Endothelial cell of umbilical vein (primary cell): ENCODE measurements at regions not wholly inside any gene's neighbourhood (a gene's known extent, or its start where the extent isn't known, plus 50 kb on each side); places are given as distances from the start of the nearest gene placed in this dataset.
"Not testable (repeated sequence)": the region's sequence is repeated elsewhere in the genome, so short reads cannot be mapped to it uniquely, and the experiment has no call there.

Experiments used
- CTCF ChIP-seq, 2 donors: IDR thresholded peaks; 1 replicate in 1 of 2; 2 replicates in 1 of 2; pipeline ENCODE4 v1.5.1; 2011; ENCODE audit warnings: low read length in 2 of 2, mild to moderate bottlenecking in 2 of 2, moderate library complexity in 2 of 2, control low read depth in 1 of 2, inconsistent platforms in 1 of 2, low read depth in 1 of 2; ENCODE audit not compliant: insufficient read depth in 1 of 2; ENCODE audit errors: extremely low read depth in 1 of 2
- EZH2 ChIP-seq: IDR thresholded peaks from 2 replicates; pipeline ENCODE4 v1.6.1; 2012; ENCODE audit warnings: borderline replicate concordance, low read depth, mild to moderate bottlenecking, moderate library complexity, low read length, inconsistent platforms; ENCODE audit not compliant: severe bottlenecking
- JUN ChIP-seq: IDR thresholded peaks from 2 replicates; pipeline ENCODE4 v1.6.1; 2011; ENCODE audit warnings: borderline replicate concordance, low read depth; ENCODE audit not compliant: insufficient read length, insufficient read depth
- MAX ChIP-seq: IDR thresholded peaks from 2 replicates; pipeline ENCODE4 v1.6.1; 2011; ENCODE audit not compliant: insufficient read depth, insufficient read length
- MYC ChIP-seq: IDR thresholded peaks from one replicate; pipeline ENCODE4 v1.6.1; 2011; ENCODE audit warnings: mild to moderate bottlenecking, low read depth, low read length
- POLR2A ChIP-seq: IDR thresholded peaks from 2 replicates; pipeline ENCODE4 v1.6.1; 2012; ENCODE audit warnings: low read depth, mild to moderate bottlenecking, control low read depth, low read length

- not testable (repeated sequence) for TF ChIP-seq CTCF (IDR thresholded peaks at IDR 0.05; ENCODE audit: extremely low read depth in 1 of 2, insufficient read depth in 1 of 2, low read depth in 1 of 2, low read length in 2 of 2); MAX; POLR2A; JUN; EZH2; MYC
Observed at GRCh38 chr10:120047373-120047772, 154.8 kb downstream of the SEC23IP start.
